H1 (cell line): ENCODE measurements at regions not wholly inside any gene's neighbourhood (a gene's known extent, or its start where the extent isn't known, plus 50 kb on each side); places are given as distances from the start of the nearest gene placed in this dataset.

Experiments used
- CTCF ChIA-PET: fragments of 300-600 bp; sonication (Branson Sonifier 250); formaldehyde crosslinking; loops from one replicate; lab custom pipeline; 2021; ENCODE audit not compliant: partially characterized antibody; lab: Charles Lee
- POLR2A ChIA-PET: fragments of 300-600 bp; sonication (Branson Sonifier 250); formaldehyde crosslinking; loops from one replicate; lab custom pipeline; 2021; ENCODE audit warnings: inconsistent platforms; ENCODE audit not compliant: partially characterized antibody; lab: Charles Lee
- DNase-seq, 2 experiments: peaks; one replicate each; pipeline versions ENCODE4 v3.0.0 to v3.0.0-alpha.2; 2010 to 2022; ENCODE audit warnings: low spot score in 2 of 2, low read depth in 1 of 2, mixed read lengths in 1 of 2
- FAIRE-seq: peaks from 2 replicates; lab custom pipeline; 2011; peaks lifted over from hg19 to GRCh38; lab: Jason Lieb, UNC
- H2AFZ ChIP-seq: 2 replicates; pipeline ENCODE4 v1.8.1; 2012; ENCODE audit warnings: low read length, inconsistent platforms
- H2AK5ac ChIP-seq: 2 replicates; pipeline ENCODE4 v1.6.1; 2013; ENCODE audit warnings: low read depth, low read length
- H2BK120ac ChIP-seq: replicated peaks from 2 replicates; pipeline ENCODE3; 2013; ENCODE audit warnings: low read depth, low read length, inconsistent platforms
- H2BK12ac ChIP-seq: 2 replicates; pipeline ENCODE4 v1.6.1; 2013; ENCODE audit warnings: low read depth, low read length
- H2BK15ac ChIP-seq: 2 replicates; pipeline ENCODE4 v1.6.1; 2013; ENCODE audit warnings: low read length
- H2BK20ac ChIP-seq: 2 replicates; pipeline ENCODE4 v1.6.1; 2013; ENCODE audit warnings: low read length
- H2BK5ac ChIP-seq: 2 replicates; pipeline ENCODE4 v1.6.1; 2013; ENCODE audit warnings: low read depth, low read length
- H3K14ac ChIP-seq: 2 replicates; pipeline ENCODE4 v1.6.1; 2013; ENCODE audit warnings: inconsistent platforms; ENCODE audit not compliant: insufficient read length
- H3K18ac ChIP-seq: 2 replicates; pipeline ENCODE4 v1.6.1; 2013; ENCODE audit warnings: low read length; ENCODE audit errors: extremely low read depth
- H3K23ac ChIP-seq: 2 replicates; pipeline ENCODE4 v1.6.1; 2013; ENCODE audit warnings: inconsistent platforms; ENCODE audit not compliant: insufficient read length
- H3K23me2 ChIP-seq: 2 replicates; pipeline ENCODE4 v1.6.1; 2013; ENCODE audit warnings: low read depth, low read length
- H3K27ac ChIP-seq: 2 replicates; pipeline ENCODE4 v1.6.1; 2011; ENCODE audit warnings: low read depth, low read length, inconsistent platforms
- H3K27me3 ChIP-seq, 4 experiments: replicated peaks in 1 of 4; 1 replicate in 1 of 4; 2 replicates in 3 of 4; pipeline versions ENCODE4 v1.6.1 to v1.8.1; 2011 to 2013; ENCODE audit warnings: low read length in 3 of 4, mild to moderate bottlenecking in 3 of 4, inconsistent platforms in 2 of 4, mixed read lengths in 2 of 4, moderate library complexity in 1 of 4; ENCODE audit not compliant: control insufficient read depth in 3 of 4, insufficient read depth in 3 of 4; ENCODE audit errors: extremely low read depth in 1 of 4
- H3K36me3 ChIP-seq, 4 experiments: 2 replicates each; pipeline versions ENCODE4 v1.6.1 to v1.8.1; 2011 to 2013; ENCODE audit warnings: mild to moderate bottlenecking in 4 of 4, low read length in 3 of 4, moderate library complexity in 2 of 4, control low read depth in 1 of 4, inconsistent platforms in 1 of 4; ENCODE audit not compliant: insufficient read depth in 4 of 4, control insufficient read depth in 2 of 4
- H3K4ac ChIP-seq: replicated peaks from 2 replicates; pipeline ENCODE3; 2013; ENCODE audit warnings: low read length, low read depth, mixed read lengths, inconsistent platforms; ENCODE audit not compliant: insufficient read length
- H3K4me1 ChIP-seq, 4 experiments: replicated peaks in 1 of 4; 1 replicate in 1 of 4; 2 replicates in 3 of 4; pipeline versions ENCODE4 v1.6.1 to v1.8.1; 2011 to 2013; ENCODE audit warnings: low read length in 3 of 4, inconsistent platforms in 2 of 4, mixed read lengths in 1 of 4; ENCODE audit not compliant: insufficient read depth in 4 of 4, control insufficient read depth in 3 of 4
- H3K4me2 ChIP-seq, 2 experiments: 2 replicates each; pipeline versions ENCODE4 v1.6.1 to v1.8.1; 2011 to 2013; ENCODE audit warnings: low read depth in 2 of 2, low read length in 2 of 2, control low read depth in 1 of 2, inconsistent platforms in 1 of 2, mild to moderate bottlenecking in 1 of 2; ENCODE audit not compliant: insufficient read depth in 1 of 2
- H3K4me3 ChIP-seq, 4 experiments: fragments of 200-600, 300-600 bp in 1 of 4; sonication (generic), shearing (Covaris generic), sonication (Bioruptor Twin) in 1 of 4; 2 replicates each; pipeline versions ENCODE4 v1.5.1 to v1.8.1; 2011 to 2016; ENCODE audit warnings: low read length in 4 of 4, low read depth in 3 of 4, control low read depth in 2 of 4, inconsistent platforms in 2 of 4, mild to moderate bottlenecking in 2 of 4, mixed read lengths in 1 of 4, moderate library complexity in 1 of 4; ENCODE audit not compliant: insufficient read depth in 2 of 4; ENCODE audit errors: extremely low read depth in 1 of 4
- H3K56ac ChIP-seq: replicated peaks from 2 replicates; pipeline ENCODE3; 2013; ENCODE audit warnings: low read depth, mild to moderate bottlenecking, mixed read lengths, low read length, inconsistent platforms; ENCODE audit not compliant: insufficient read length
- H3K79me1 ChIP-seq: 2 replicates; pipeline ENCODE4 v1.6.1; 2013; ENCODE audit warnings: low read depth, low read length, control low read depth
- H3K79me2 ChIP-seq, 2 experiments: 2 replicates each; pipeline versions ENCODE4 v1.6.1 to v1.8.1; 2012 to 2013; ENCODE audit warnings: low read length in 2 of 2, mild to moderate bottlenecking in 2 of 2, inconsistent platforms in 1 of 2; ENCODE audit not compliant: insufficient read depth in 2 of 2, control insufficient read depth in 1 of 2
- H3K9ac ChIP-seq, 4 experiments: replicated peaks in 1 of 4; 1 replicate in 1 of 4; 2 replicates in 3 of 4; pipeline versions ENCODE4 v1.6.1 to v1.8.1; 2011 to 2013; ENCODE audit warnings: low read depth in 3 of 4, low read length in 3 of 4, control low read depth in 2 of 4, mild to moderate bottlenecking in 2 of 4, moderate library complexity in 2 of 4, inconsistent platforms in 1 of 4; ENCODE audit errors: extremely low read depth in 1 of 4
- H3K9me3 ChIP-seq, 2 experiments: 2 replicates each; pipeline versions ENCODE4 v1.6.1 to v1.8.1; 2012 to 2013; ENCODE audit warnings: mild to moderate bottlenecking in 2 of 2, moderate library complexity in 2 of 2, control low read depth in 1 of 2, inconsistent platforms in 1 of 2, low read depth in 1 of 2, low read length in 1 of 2, mixed read lengths in 1 of 2; ENCODE audit not compliant: insufficient read depth in 2 of 2
- H4K20me1 ChIP-seq, 2 experiments: replicated peaks in 1 of 2; 2 replicates each; pipeline versions ENCODE3 to v1.8.1; 2011 to 2013; ENCODE audit warnings: inconsistent platforms in 2 of 2, low read length in 2 of 2, mild to moderate bottlenecking in 1 of 2; ENCODE audit not compliant: insufficient read depth in 2 of 2, control insufficient read depth in 1 of 2
- H4K5ac ChIP-seq: 2 replicates; pipeline ENCODE4 v1.6.1; 2013; ENCODE audit warnings: low read length, low read depth, mixed read lengths, inconsistent platforms; ENCODE audit not compliant: insufficient read length
- H4K8ac ChIP-seq: 2 replicates; pipeline ENCODE4 v1.8.0; 2013; ENCODE audit warnings: mild to moderate bottlenecking, moderate library complexity, low read length, inconsistent platforms; ENCODE audit not compliant: insufficient read depth; ENCODE audit errors: extremely low read depth
- H4K91ac ChIP-seq: replicated peaks from 2 replicates; pipeline ENCODE3; 2013; ENCODE audit warnings: low read length, mixed read lengths, inconsistent platforms; ENCODE audit not compliant: insufficient read length
- ATF3 ChIP-seq: IDR thresholded peaks from 2 replicates; pipeline ENCODE4 v1.6.1; 2011; ENCODE audit warnings: low read depth, mild to moderate bottlenecking, low read length; ENCODE audit not compliant: insufficient read depth
- CEBPB ChIP-seq: IDR thresholded peaks from 2 replicates; pipeline ENCODE4 v1.6.1; 2012; ENCODE audit warnings: low read depth, low read length
- CREB1 ChIP-seq: IDR thresholded peaks from 2 replicates; pipeline ENCODE4 v1.6.1; 2012; ENCODE audit warnings: inconsistent platforms
- CTBP2 ChIP-seq: IDR thresholded peaks from 2 replicates; pipeline ENCODE4 v1.7.0; 2011; ENCODE audit warnings: borderline replicate concordance, mild to moderate bottlenecking, moderate library complexity, mixed read lengths, low read length; ENCODE audit not compliant: insufficient read depth, insufficient read length
- CTCF ChIP-seq, 3 experiments: IDR thresholded peaks; 1 replicate in 2 of 3; 2 replicates in 1 of 3; pipeline versions ENCODE4 v1.5.1 to v1.6.1; 2011; ENCODE audit warnings: low read length in 3 of 3, mild to moderate bottlenecking in 3 of 3, inconsistent platforms in 2 of 3, low read depth in 1 of 3, moderate library complexity in 1 of 3; ENCODE audit not compliant: insufficient read depth in 1 of 3; ENCODE audit errors: control extremely low read depth in 1 of 3
- EGR1 ChIP-seq: IDR thresholded peaks from 2 replicates; pipeline ENCODE4 v1.6.1; 2011; ENCODE audit warnings: low read depth, low read length, borderline replicate concordance
- FOSL1 ChIP-seq: IDR thresholded peaks from 2 replicates; pipeline ENCODE4 v1.6.1; 2011; ENCODE audit warnings: mild to moderate bottlenecking, low read depth, low read length, moderate library complexity; ENCODE audit not compliant: insufficient read depth
- MAFK ChIP-seq: IDR thresholded peaks from 2 replicates; pipeline ENCODE4 v1.6.1; 2012; ENCODE audit warnings: low read depth, mild to moderate bottlenecking, improper control_type of control experiment, low read length
- NANOG ChIP-seq: IDR thresholded peaks from 2 replicates; pipeline ENCODE4 v1.6.1; 2011; ENCODE audit warnings: low read length, low read depth, mild to moderate bottlenecking, inconsistent platforms; ENCODE audit not compliant: insufficient read depth, poor library complexity, severe bottlenecking
- SP4 ChIP-seq: IDR thresholded peaks from 2 replicates; pipeline ENCODE4 v1.6.1; 2012; ENCODE audit warnings: low read length, inconsistent platforms
- TEAD4 ChIP-seq: IDR thresholded peaks from 2 replicates; pipeline ENCODE4 v1.6.1; 2012; ENCODE audit warnings: low read depth, low read length, inconsistent platforms, mixed read lengths
- WGBS, 2 experiments: shearing (Covaris generic) in 1 of 2; methylation state at CpG; one replicate each; pipeline versions ENCODE4 v1.1.6 to v1.1.7; 2013 to 2015; ENCODE audit warnings: low lambda C conversion rate in 2 of 2, mixed read lengths in 2 of 2, inconsistent platforms in 1 of 2, low coverage in 1 of 2, missing lambda C conversion rate in 1 of 2; ENCODE audit not compliant: insufficient replicate concordance in 2 of 2, insufficient coverage in 1 of 2, insufficient read length in 1 of 2; ENCODE audit errors: extremely low coverage in 1 of 2, missing lambda C conversion rate in 1 of 2; 5-methylcytosine and 5-hydroxymethylcytosine counted together

- WGBS, 2 experiments: 83% methylated on average over 2 of the region's 2 CpGs; no CpG with 5 or more reads in 1 of the 2 experiments
- no peaks in the 10 kb centered on the region for H4K20me1 ChIP-seq
- no peaks in the 10 kb centered on the region for H3K4me1 ChIP-seq
- no peak overlapping the region for H4K8ac ChIP-seq
- H3K4me3 ChIP-seq: no peak overlapping the region
- no peak overlapping the region; the same call in 1 of the 2 replicates for H3K27ac ChIP-seq
- H3K4me2 ChIP-seq: no peak overlapping the region
- H3K56ac ChIP-seq: no peak overlapping the region
- H2BK20ac ChIP-seq: no peak overlapping the region
- H3K36me3 ChIP-seq: no peaks in the 10 kb centered on the region
- H3K27me3 ChIP-seq: no peaks in the 10 kb centered on the region; a peak in 1 of 7 replicates
- H3K79me2 ChIP-seq: no peaks in the 10 kb centered on the region
- H3K14ac ChIP-seq: no peak overlapping the region
- H2AK5ac ChIP-seq: no peak overlapping the region
- peaks cover 0 to 2% of the 10 kb centered on the region in 2 experiments; a peak in 2 of 4 replicates for H3K9me3 ChIP-seq
- H4K91ac ChIP-seq: no peak overlapping the region
- peak overlapping the region; percentile 55 for H2AFZ ChIP-seq
- H3K23ac ChIP-seq: no peak overlapping the region
- no peak overlapping the region for H4K5ac ChIP-seq
- CTCF ChIA-PET: interaction anchor here (0.7 to 1.1 kb wide), 2 partner anchors 11 to 101 kb away, joined by 3 to 7 read pairs; no protein-coding TSS in a partner anchor
- DNase-seq (peak; percentile 21 to 68), FAIRE-seq (peak; percentile 95)
- H2BK120ac ChIP-seq: no peak overlapping the region
- H3K9ac ChIP-seq: no peak overlapping the region
- no peak overlapping the region for H3K4ac ChIP-seq
- H3K18ac ChIP-seq: no peak overlapping the region
- POLR2A ChIA-PET: no interaction called here
- H2BK15ac ChIP-seq: no peak overlapping the region
- H3K79me1 ChIP-seq: no peaks in the 10 kb centered on the region
- H2BK5ac ChIP-seq: no peak overlapping the region
- peaks cover 9% of the 10 kb centered on the region; the same call in 1 of the 2 replicates for H3K23me2 ChIP-seq
- no peak overlapping the region for H2BK12ac ChIP-seq
- 0 out of 2 replicates have a peak, but pooled peaks have one; percentile 26 for TF ChIP-seq MAFK
- TF ChIP-seq FOSL1: no peak
- TF ChIP-seq TEAD4: no peak
- TF ChIP-seq NANOG: no peak
- no peak for TF ChIP-seq CEBPB
- TF ChIP-seq CTBP2: no peak
- no peak for TF ChIP-seq SP4
- no peak for TF ChIP-seq EGR1
- TF ChIP-seq CREB1: no peak
- peak; percentile 91 for TF ChIP-seq ATF3
- no peak for TF ChIP-seq CTCF (IDR thresholded peaks at IDR 0.05; ENCODE audit: control extremely low read depth in 1 of 3, insufficient read depth in 1 of 3, low read depth in 1 of 3, low read length in 3 of 3)
Measured at GRCh38 chr16:86975445-86975844, 341.7 kb downstream of the C16orf95 start.
